NCI-H1694 (cell line): ENCODE measurements at regions not wholly inside any gene's neighbourhood (a gene's known extent, or its start where the extent isn't known, plus 50 kb on each side); places are given as distances from the start of the nearest gene placed in this dataset.
A peak's percentile ranks its signal among the peaks of the same experiment; 100 is the strongest.

Experiments used
- DNase-seq: peaks from one replicate; lab custom pipeline; 2025; lab: John Stamatoyannopoulos, UW

- DNase-seq, result no peak
These were observed 358.9 kb downstream of the ACTL7B start for GRCh38 chr9:108496846-108497245.

GRCh38 chr9:108489567-108489966, 366.2 kb downstream of the ACTL7B start:
- no peak for DNase-seq

DNA sequence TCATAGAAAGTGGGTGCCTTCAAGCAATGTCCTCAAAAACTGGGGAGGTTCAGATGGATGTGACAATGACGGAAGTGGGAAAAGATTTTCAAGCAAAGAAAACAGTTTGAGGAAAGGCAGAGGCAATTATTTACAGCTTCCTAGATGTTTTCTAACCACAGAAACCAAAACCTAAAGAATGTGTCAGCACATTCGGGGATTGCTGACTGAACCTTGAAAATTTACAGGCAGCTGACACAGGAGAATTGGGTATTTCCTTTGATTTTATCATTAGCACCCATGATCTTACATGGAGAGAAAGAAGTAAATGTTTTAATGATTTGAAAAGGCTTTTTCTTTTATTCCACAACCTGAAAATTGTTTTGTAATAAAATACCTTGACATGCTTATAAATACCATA, 369.0 kb downstream of the ACTL7B start:
- no peak for DNase-seq

DNA sequence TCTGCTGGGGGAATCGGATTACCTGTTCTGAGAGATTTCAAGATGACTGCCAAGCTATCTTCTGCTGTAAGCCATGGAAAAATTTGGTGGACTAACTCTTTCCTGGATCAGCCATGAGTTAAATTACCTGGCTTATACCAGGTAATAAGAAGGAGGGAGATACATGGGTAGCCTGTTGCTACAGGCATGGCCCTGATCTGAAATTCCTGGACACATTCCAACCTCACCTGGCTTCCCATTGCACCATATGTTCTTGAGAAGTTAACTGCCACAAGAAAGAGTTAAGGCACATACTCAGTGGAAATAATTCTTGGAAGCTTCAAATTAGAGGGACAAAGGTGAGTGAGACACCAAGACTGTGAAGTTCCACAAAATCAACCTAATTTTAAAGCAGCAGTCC, 371.3 kb downstream of the ACTL7B start:
- DNase-seq, result no peak

- DNase-seq, result no peak
These were observed 372.1 kb downstream of the ACTL7B start for GRCh38 chr9:108483676-108484075.

DNA sequence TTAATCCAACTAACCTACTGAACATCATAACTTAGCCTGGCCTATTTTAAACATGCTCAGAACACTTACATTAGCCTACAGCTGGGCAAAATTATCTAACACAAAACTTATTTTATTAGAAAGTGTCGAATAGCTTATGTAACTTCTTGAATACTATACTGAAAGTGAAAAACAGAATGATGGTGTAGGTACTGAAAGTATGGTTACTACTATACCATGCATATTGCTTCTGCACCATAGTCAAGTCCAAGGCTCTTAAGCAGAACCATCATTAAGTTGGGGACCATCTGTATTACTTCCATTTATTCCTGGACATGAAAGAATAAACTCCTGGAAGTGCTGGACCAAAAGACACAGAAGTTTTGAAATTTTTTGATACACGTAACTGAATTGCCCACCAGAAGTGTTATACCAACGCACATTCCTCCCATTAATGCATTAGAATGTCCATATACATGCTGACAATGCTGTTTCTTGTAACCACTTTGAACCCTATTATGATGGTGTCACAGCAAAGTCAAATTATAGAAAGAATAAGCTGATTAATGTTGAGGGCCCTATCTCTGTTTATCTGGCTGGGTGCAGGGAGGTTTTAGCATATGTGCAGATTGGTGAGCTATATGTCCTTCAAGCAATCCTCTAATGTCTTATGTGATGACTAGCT, 375.7 kb downstream of the ACTL7B start:
- DNase-seq, result no peak

DNA sequence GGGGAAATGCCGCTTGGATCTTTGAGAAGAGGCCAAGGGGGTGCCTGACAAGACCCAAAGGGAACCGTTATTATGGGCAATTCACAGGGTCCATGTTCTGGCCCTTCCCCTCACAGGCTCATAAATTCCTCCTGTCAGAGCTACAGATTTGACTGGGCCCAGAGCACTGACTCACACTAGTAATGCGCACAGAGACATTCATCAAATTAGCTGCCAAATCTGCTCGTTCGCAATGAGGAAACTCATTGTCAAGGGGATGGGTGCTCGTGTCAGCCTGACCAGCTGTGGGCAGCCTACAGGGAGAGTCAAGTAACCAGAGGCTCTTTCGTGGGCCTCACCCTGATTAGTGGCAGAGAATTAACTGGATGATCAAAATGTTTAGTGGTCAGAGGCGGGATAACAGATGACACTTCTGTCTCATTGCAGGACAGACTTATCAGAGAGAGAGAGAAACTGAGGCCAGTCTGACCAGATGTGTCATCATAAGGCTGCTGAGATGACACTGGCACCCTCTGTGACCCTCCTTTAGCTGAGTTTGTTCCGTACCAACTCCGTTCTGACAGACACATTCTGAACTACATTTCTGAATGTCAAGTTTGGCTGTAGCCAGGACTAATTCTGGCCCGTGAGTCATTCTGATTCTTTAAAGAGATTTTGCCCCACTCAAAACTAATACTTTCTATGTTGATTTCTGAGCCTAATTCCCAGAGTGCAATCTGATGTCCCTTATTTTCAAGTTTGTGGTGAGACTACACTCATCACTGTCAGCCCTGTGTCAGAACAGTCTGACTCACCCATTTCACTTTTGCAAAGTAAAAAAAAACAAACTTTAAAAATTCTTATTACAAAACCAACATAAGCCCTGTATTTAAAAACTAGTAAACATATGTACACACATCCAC, 377.1 kb downstream of the ACTL7B start:
- no peak for DNase-seq

DNA sequence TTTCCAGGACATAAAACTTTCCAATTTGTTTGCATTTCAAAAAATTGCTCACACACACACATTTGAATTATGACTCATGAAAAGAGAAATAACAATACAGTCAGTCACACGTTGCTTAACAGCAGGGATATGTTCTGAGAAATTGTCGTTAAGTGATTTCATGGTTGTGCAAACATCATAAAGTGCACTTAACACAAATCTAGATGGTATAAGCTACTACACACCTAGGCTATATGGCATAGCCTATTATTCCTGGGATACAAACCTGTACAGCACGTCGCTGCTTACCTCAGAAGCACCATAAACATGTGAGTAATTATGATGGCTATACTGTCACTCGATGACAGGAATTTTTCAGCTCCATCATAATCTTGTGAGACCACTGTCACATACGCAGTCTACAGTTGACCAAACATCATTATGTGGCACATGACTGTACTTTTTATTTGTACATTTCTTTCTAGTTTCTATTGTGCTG, 378.2 kb downstream of the ACTL7B start:
- no peak for DNase-seq

DNA sequence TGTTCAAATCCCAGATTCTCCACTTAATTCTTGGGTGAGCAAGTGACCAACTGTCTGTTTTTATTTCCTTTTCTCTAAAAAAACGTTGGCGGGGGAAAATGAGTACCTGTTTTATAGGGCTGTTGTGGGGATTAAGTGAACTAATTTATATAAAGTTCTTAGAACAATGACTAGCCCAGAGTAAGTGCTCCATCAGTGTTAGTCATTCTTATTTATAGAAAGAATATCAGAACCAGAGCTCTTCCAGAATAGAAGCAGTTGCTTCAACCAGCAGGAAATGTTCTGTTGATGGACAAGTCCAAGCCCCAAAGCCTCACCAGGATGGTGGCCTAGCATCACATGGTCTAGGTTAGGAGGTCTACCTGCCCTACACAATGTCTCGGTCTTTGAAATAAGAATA, 379.2 kb downstream of the ACTL7B start:
- no peak for DNase-seq

DNA sequence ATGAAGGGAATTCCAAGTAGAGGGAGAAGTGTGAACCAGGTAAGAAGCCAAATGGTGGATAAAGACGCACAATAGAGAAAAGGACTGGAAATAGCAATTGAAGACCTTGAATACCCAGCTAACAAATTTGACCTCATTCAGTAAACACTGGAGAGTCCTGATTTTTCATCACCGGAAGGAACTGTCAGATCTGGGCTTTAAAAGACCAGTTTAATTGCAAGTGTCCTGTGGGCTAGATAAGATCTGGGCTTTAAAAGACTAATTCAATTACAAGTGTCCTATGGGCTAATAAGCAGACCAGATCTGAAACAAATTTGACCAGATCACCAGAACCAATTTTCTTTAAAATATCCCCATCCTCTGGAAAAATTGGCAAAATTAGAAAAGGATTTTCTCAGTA, 380.0 kb downstream of the ACTL7B start:
- no peak for DNase-seq

DNA sequence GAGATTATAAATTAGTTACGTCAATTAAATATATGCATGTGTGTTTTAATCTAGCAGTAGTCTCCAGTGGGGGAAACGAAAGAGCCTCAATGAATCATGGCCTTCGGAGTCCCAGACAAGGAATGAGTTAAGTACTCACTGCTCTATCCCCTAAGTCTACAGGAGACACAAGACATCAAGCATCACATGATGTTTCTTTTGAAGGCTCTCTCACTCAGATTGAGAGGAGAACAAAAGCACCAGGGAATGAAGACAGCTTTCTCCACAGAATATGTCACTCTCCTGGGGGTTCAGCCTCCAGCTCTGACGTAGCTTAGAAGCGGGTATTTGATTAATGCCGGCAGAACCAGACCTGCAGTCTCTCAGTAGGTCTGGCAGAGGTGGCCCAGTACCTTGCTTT, 381.4 kb downstream of the ACTL7B start:
- no peak for DNase-seq

DNA sequence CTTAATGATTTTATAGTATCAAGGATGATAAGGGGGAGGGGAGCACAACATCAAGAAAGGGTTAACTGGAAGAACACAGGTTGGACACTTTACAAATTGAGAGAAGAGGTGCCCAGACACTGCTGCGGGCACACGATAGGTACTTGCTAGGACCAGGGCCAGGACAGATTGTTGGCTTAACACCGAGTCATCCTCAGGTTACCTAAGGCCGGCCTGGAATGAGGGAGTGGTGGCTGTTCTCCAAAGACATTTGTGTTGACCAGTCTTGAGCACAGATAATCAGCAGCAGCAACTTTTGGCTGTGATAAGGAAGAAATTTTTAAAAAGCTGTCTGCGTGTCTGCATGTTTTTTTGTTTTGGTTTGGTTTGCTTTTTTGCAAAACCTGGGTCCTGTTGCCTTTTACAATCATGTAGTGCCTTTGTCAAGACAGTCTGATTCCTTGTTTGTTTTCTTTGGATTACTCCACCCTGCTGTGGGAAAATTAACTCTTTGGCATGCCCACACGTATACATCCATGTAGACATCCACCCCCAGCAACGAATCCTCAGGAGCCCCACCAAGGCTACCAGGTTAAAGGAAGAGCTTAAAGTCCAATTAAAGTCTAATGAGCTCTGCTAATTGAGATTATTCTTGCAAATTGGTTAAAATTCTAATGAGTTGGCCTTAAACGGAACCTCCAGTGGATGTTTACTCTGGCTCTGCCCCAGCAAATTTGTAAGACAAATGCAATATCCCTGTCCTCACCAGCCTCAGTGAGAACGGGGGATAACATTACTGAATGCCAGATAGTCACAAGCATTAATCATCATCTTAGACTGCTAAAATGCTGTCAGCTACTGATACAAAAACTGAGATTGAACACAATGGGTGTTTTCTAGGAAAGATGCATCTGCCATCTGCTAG, 382.3 kb downstream of the ACTL7B start:
- no peak for DNase-seq

DNA sequence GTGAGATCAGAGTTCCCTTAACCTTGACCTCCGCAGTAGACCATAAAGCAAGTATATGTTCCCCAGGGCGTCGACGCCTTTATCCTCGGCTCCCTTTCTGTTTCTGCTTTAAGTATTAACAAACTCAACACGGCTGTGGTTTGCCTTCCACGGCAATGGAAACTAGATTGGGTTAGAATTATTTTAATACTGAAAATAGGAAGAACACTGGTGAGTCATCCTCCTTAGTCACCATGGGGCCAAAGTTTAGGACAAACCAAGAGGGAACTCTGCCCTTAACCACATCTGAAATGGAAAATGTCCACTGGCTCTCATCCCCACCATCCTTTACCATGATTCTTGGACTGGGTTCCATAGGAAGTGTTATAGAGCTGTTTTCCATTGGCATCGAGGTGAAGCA, 386.1 kb downstream of the ACTL7B start:
- no peak for DNase-seq

DNA sequence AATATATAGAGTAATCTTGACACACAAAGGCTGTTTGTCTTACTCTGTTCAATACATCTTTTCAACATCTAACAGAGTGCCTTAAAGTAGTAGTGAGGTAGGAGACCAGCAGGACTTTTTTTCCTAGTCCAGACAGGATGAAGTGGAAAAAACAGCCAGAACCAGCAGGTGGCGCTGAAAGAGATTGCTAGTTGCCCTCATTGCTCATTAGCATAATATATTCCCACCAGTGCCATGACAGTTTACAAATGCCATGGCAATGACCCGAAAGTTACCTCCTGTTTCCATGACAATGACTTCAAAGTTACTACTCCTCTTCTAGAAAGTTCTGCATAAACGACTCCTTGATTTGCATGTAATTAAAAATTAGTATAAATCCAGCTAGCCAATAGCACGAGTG, 387.4 kb downstream of the ACTL7B start:
- peak; percentile 50 for DNase-seq

GRCh38 chr9:108467653-108468324, 388.0 kb downstream of the ACTL7B start:
- DNase-seq, result no peak

GRCh38 chr9:108467161-108467560, 388.6 kb downstream of the ACTL7B start:
- DNase-seq, result no peak

DNA sequence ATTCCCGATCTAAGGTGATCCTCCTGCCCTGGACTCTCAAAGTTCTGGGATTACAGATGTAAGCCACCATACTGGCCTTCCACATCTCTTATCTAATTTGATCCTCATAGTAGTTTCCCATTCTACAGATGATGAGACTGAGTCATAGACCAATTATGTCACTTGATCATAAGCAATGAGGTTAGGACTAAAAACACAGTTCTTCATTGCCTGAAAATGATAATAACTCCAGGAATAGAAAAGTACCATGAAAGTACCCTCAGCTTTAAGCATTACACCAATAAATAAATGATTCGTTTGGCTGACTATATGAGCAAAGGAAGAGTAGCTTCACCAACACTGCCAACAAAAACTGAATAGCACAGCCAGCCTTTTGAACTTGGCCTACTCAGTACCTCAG, 389.5 kb downstream of the ACTL7B start:
- DNase-seq, result no peak

GRCh38 chr9:108463932-108464606, 391.7 kb downstream of the ACTL7B start:
- DNase-seq, result no peak

DNA sequence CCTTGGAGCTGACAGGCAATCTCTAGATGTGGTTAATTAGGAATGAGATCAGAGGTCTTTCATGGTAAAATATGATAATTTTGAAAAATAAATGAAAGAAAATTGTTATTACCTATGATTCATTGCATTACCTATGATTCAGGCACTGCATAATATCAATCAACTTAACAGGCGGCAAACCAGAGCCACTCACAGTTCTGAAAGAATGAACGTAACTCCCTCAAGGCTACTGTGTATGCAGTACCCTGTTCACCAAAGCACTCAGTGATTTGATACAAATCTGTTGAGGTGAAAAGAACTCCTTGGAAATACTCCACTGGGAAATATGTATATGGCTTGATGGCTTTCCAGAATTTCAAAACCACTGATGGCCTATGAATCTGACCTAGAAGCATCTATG, 398.9 kb downstream of the ACTL7B start:
- no peak for DNase-seq

GRCh38 chr9:108445431-108446071, 410.2 kb downstream of the ACTL7B start:
- DNase-seq, result no peak
